ENCODE measurements at regions not wholly inside any gene's neighbourhood (a gene's known extent, or its start where the extent isn't known, plus 50 kb on each side); places are given as distances from the start of the nearest gene placed in this dataset.
"Not testable (repeated sequence)": the region's sequence is repeated elsewhere in the genome, so short reads cannot be mapped to it uniquely, and the experiment has no call there.

- H3K36me3 Mint-ChIP-seq: no peaks in the 10 kb centered on the region
- POLR2A ChIA-PET: no interaction called here
- H3K4me1 Mint-ChIP-seq: no peaks in the 10 kb centered on the region
- no peak overlapping the region for H3K4me3 Mint-ChIP-seq
- DNase-seq (no peak), ATAC-seq (no peak)
- H3K27me3 Mint-ChIP-seq: no peaks in the 10 kb centered on the region
- H3K9me3 Mint-ChIP-seq: peaks cover 0 to 9% (median 0%) of the 10 kb centered on the region in 9 donors
- no peak overlapping the region for H3K27ac Mint-ChIP-seq
These were observed 635.1 kb upstream of the SEMA3D start for GRCh38 chr7:85821926-85822325.

GRCh38 chr7:85820702-85821443, 634.0 kb upstream of the SEMA3D start:
- Mint-ChIP-seq H3K4me3 (no peak overlapping the region), H3K9me3 (peaks cover 0 to 9% (median 0%) of the 10 kb centered on the region in 9 donors), H3K27me3 (no peaks in the 10 kb centered on the region), H3K4me1 (no peaks in the 10 kb centered on the region), H3K27ac (no peak overlapping the region), H3K36me3 (no peaks in the 10 kb centered on the region)
- POLR2A ChIA-PET: no interaction called here
- ATAC-seq (no peak), DNase-seq (no peak)

DNA sequence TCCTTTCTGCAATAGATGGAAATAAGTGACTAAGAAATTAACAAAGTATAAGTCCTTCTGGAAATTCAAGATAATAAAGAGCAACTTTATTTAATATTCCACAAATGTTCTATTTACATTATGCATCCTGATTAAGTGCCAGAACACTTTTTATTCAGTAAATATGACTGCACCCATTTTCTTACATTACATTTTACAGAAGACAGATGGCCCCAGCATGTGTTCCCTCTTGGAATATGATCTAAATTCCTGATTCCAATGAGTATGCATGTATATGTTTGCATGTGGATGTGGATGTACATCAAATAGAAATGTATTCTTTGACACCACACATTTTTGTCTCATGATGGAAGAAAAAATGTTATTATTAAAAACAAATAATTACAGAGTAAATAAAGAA, 628.7 kb upstream of the SEMA3D start:
- Mint-ChIP-seq H3K27me3 (no peaks in the 10 kb centered on the region), H3K36me3 (no peaks in the 10 kb centered on the region), H3K27ac (no peak overlapping the region), H3K4me3 (no peak overlapping the region), H3K4me1 (no peaks in the 10 kb centered on the region), H3K9me3 (peaks cover 0 to 5% (median 0%) of the 10 kb centered on the region in 9 donors)
- no peak for DNase-seq
- POLR2A ChIA-PET: no interaction called here
- no peak for ATAC-seq

DNA sequence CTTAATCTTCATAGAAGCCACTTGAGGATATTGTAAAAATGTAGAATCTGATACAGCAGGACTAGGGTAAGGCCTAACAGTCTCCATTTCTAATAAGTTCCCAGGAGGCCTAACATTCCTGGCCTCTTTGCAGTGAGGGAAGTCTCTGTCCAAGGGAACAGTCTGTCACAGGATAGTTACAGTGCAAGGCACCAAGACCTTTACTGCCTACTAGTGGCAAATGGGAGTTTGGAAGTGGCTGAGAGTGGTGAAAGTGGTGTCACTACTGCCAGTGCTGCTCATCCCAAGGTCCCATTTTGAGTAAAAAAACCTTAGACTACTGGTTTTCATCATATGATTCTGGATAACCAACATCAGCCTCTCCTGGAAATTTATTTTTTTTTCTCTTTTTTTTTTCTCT, 619.5 kb upstream of the SEMA3D start:
- no peaks in the 10 kb centered on the region for H3K4me1 Mint-ChIP-seq
- POLR2A ChIA-PET: no interaction called here
- H3K27me3 Mint-ChIP-seq: no peaks in the 10 kb centered on the region
- ATAC-seq (no peak), DNase-seq (no peak)
- H3K36me3 Mint-ChIP-seq: no peaks in the 10 kb centered on the region
- no peak overlapping the region for H3K4me3 Mint-ChIP-seq
- H3K9me3 Mint-ChIP-seq: peaks cover 0 to 4% (median 0%) of the 10 kb centered on the region in 9 donors
- no peak overlapping the region for H3K27ac Mint-ChIP-seq

DNA sequence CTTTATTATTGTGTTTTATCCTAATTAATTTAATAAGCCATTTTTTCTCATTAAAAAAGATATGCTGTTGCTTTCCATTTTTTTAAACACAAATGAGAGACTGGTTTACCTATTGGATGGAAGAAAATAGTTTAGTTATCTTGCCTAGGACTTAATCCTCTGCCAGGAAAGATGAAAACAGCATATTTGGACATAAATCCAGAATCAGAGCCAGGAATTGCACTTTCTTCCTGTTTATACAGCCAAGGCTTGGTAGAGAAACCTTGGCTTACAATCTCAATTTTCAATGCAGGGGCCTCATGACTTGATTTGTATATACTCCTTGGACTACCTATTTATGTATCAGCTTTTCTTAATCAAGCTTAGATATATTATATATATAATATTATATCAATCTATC, 618.8 kb upstream of the SEMA3D start:
- Mint-ChIP-seq H3K27ac (no peak overlapping the region), H3K9me3 (peaks cover 0 to 4% (median 0%) of the 10 kb centered on the region in 9 donors), H3K4me3 (no peak overlapping the region), H3K4me1 (no peaks in the 10 kb centered on the region), H3K36me3 (no peaks in the 10 kb centered on the region), H3K27me3 (no peaks in the 10 kb centered on the region)
- ATAC-seq (no peak), DNase-seq (no peak)
- POLR2A ChIA-PET: no interaction called here

DNA sequence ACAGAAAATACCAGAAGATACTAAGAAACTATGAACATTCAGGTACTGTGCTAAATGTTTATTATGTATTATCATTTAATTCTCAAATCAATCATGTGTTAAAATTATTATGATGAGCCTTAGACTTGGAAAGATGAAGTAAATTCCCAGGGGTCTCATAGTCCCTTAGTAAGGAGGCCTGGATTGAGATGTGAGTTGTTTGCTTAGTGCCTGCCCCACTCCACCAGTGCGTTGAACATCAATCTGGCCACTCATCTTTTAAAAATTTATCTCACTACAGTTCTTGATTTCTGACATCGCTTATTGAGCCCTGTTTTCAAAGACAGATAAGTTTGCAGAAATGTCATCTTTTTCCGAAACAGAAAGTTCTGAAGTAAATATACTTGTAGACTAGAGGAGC, 618.4 kb upstream of the SEMA3D start:
- H3K9me3 Mint-ChIP-seq: peaks cover 0 to 4% (median 0%) of the 10 kb centered on the region in 9 donors
- no peaks in the 10 kb centered on the region for H3K4me1 Mint-ChIP-seq
- H3K4me3 Mint-ChIP-seq: no peak overlapping the region
- no peak overlapping the region for H3K27ac Mint-ChIP-seq
- no peaks in the 10 kb centered on the region for H3K27me3 Mint-ChIP-seq
- DNase-seq: no peak
- POLR2A ChIA-PET: no interaction called here
- H3K36me3 Mint-ChIP-seq: no peaks in the 10 kb centered on the region
- no peak for ATAC-seq

DNA sequence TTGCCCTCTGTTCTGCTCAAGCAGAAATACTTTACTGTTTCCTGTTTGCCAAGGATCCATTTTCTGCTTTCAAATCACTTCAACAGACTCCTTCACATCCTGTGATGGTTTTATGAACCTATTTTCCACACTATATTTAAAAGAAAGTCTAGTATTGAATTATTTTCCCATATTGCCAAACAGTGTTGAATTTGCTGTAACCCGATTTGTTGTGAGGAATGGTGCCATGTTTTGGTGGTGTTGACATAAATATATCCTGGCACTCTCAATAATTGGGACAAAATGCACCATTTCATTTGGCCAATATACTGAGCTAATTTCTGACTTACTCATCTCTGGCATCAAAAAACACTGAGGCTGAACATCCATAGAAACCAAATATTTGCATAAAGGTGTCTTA, 615.4 kb upstream of the SEMA3D start:
- ATAC-seq: no peak
- Mint-ChIP-seq H3K27ac (no peak overlapping the region), H3K9me3 (peaks cover 0 to 10% (median 1%) of the 10 kb centered on the region in 9 donors), H3K27me3 (no peaks in the 10 kb centered on the region), H3K4me1 (no peaks in the 10 kb centered on the region), H3K36me3 (no peaks in the 10 kb centered on the region), H3K4me3 (no peak overlapping the region)
- DNase-seq: no peak
- POLR2A ChIA-PET: no interaction called here

GRCh38 chr7:85796956-85797355, 610.1 kb upstream of the SEMA3D start:
- no peaks in the 10 kb centered on the region for H3K4me1 Mint-ChIP-seq
- no peak for ATAC-seq
- no peaks in the 10 kb centered on the region for H3K27me3 Mint-ChIP-seq
- H3K27ac Mint-ChIP-seq: no peak overlapping the region
- POLR2A ChIA-PET: no interaction called here
- H3K36me3 Mint-ChIP-seq: no peaks in the 10 kb centered on the region
- H3K4me3 Mint-ChIP-seq: no peak overlapping the region
- peaks cover 0 to 41% (median 10%) of the 10 kb centered on the region in 9 donors for H3K9me3 Mint-ChIP-seq
- no peak for DNase-seq

DNA sequence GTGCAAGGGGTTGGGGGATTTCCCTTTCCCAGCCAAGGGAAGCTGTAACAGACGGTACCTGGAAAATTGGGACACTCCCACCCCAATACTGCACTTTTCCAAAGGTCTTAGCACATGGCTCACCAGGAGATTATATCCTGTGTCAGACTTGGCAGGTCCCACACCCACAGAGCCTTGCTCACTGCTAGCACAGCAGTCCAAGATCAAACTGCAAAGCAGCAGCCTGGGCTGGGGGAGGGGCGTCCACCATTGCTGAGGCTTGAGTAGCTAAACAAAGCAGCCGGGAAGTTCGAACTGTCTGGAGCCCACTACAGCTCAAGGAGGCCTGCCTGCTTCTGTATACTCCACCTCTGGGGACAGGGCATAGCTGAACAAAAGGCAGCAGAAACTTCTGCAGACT, 604.2 kb upstream of the SEMA3D start:
- DNase-seq, H3K4me3 Mint-ChIP-seq, H3K4me1 Mint-ChIP-seq, H3K36me3 Mint-ChIP-seq, H3K27me3 Mint-ChIP-seq, POLR2A ChIA-PET, H3K27ac Mint-ChIP-seq, ATAC-seq: not testable (repeated sequence)
- H3K9me3 Mint-ChIP-seq: peaks cover 0 to 29% (median 6%) of the 10 kb centered on the region in 9 donors

GRCh38 chr7:85781606-85782005, 594.8 kb upstream of the SEMA3D start:
- no peaks in the 10 kb centered on the region for H3K4me1 Mint-ChIP-seq
- DNase-seq (no peak), ATAC-seq (no peak)
- H3K27me3 Mint-ChIP-seq: no peaks in the 10 kb centered on the region
- POLR2A ChIA-PET: no interaction called here
- peaks cover 0 to 15% (median 5%) of the 10 kb centered on the region in 9 donors for H3K9me3 Mint-ChIP-seq
- no peaks in the 10 kb centered on the region for H3K36me3 Mint-ChIP-seq
- H3K4me3 Mint-ChIP-seq: no peak overlapping the region
- no peak overlapping the region for H3K27ac Mint-ChIP-seq

DNA sequence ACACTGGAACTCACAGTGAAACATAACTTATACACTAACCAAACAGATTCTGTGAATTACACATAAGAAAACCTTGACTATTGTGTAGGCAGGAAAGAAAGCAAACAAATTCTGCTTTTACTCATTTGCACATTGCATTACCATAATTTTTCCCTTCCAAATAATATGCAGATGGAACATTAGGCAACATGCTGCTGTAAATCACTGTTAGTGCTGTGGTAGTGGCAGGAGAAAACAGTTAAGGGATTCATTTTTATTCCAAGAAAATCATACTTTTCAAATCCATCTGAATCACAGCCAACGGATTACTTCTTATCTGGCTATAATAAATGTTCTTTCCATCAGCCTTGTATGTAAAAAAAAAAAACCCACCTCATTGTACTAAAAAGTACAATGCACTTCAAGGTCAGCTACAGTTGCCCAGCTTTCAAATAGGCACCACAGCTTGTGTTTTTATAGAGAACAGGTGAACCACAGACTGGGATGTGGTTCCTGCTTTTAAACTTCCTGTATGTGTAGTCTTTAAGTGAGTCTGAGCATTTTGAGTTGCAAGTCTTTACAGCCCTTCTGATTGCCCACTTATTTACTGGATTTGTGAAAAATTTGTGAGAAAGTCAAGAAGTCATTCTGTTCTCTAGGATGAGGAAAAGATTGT, 590.0 kb upstream of the SEMA3D start:
- H3K27ac Mint-ChIP-seq: no peak overlapping the region
- no peaks in the 10 kb centered on the region for H3K4me1 Mint-ChIP-seq
- ATAC-seq (no peak), DNase-seq (no peak)
- H3K4me3 Mint-ChIP-seq: no peak overlapping the region
- POLR2A ChIA-PET: no interaction called here
- H3K36me3 Mint-ChIP-seq: no peaks in the 10 kb centered on the region
- H3K27me3 Mint-ChIP-seq: no peaks in the 10 kb centered on the region
- peaks cover 0 to 4% (median 0%) of the 10 kb centered on the region in 9 donors for H3K9me3 Mint-ChIP-seq

DNA sequence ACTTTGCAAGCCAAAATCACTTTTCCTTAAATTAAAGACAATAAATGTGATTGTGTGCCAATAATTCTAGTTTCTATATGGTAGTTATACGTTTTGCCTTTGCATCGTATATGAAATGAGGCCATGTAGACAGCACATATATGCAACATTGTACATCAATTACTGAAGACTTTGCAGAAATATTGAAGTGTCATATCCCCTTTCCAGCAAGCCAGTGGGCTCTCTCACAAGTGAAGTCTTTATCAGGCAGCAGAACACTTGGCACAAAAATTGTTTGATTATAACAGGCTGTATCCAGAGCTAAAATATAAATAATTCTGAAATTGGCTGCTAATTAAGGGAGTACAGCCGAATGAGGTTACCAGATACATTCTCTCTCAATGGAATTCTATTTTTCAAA, 588.6 kb upstream of the SEMA3D start:
- POLR2A ChIA-PET: no interaction called here
- Mint-ChIP-seq H3K36me3 (no peaks in the 10 kb centered on the region), H3K4me3 (no peak overlapping the region), H3K27me3 (no peaks in the 10 kb centered on the region), H3K4me1 (no peaks in the 10 kb centered on the region), H3K27ac (no peak overlapping the region), H3K9me3 (peaks cover 0 to 4% (median 0%) of the 10 kb centered on the region in 9 donors)
- ATAC-seq: no peak
- DNase-seq: no peak

DNA sequence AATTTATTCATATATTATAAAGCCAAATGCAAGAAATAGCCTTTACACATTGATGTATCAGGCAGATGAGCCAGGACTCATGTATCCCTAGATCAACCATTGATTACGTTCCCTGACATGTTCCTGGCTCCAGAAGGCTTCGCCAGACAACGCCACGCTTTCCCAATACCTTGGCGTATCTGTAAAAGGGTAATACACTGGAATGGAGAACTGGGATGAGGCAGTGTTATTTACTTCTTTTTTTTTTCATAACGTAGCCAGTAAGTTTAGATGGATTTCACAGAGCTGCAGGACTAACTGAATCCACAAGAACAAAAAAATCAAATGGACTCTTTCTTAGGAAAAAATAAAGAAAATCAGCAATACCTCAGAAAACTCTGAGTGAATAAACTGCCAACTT, 588.1 kb upstream of the SEMA3D start:
- Mint-ChIP-seq H3K4me1 (no peaks in the 10 kb centered on the region), H3K9me3 (peaks cover 0 to 2% (median 0%) of the 10 kb centered on the region in 9 donors), H3K27me3 (no peaks in the 10 kb centered on the region), H3K27ac (no peak overlapping the region), H3K36me3 (no peaks in the 10 kb centered on the region), H3K4me3 (no peak overlapping the region)
- no peak for DNase-seq
- POLR2A ChIA-PET: no interaction called here
- no peak for ATAC-seq
